Fibroblast of skin of left biceps (primary cell): ENCODE measurements at regions not wholly inside any gene's neighbourhood (a gene's known extent, or its start where the extent isn't known, plus 50 kb on each side); places are given as distances from the start of the nearest gene placed in this dataset.
"Not testable (repeated sequence)": the region's sequence is repeated elsewhere in the genome, so short reads cannot be mapped to it uniquely, and the experiment has no call there.

ENCODE experiments used
- DNase-seq, 2 experiments: peaks; one replicate each; pipeline ENCODE4 v3.0.0-alpha.2; 2013; ENCODE audit warnings: low read depth in 2 of 2

- DNase-seq, result no peak
Measured at GRCh38 chr5:6273749-6274148, 104.6 kb downstream of the MED10 start.

- DNase-seq, result no peak
Measured at GRCh38 chr5:6273090-6273735, 105.1 kb downstream of the MED10 start.

- DNase-seq, result no peak
Measured at GRCh38 chr5:6269925-6270324, 108.4 kb downstream of the MED10 start.

GRCh38 chr5:6266671-6267197 lies 111.6 kb downstream of the MED10 start:
- no peak for DNase-seq

GRCh38 chr5:6264394-6264793 lies 114.0 kb downstream of the MED10 start:
- no peak for DNase-seq

GRCh38 chr5:6262651-6263363 lies 115.5 kb downstream of the MED10 start:
- no peak for DNase-seq

- DNase-seq, result no peak
Measured at GRCh38 chr5:6261668-6262067, 116.7 kb downstream of the MED10 start.

GRCh38 chr5:6261256-6261655 lies 117.1 kb downstream of the MED10 start:
- DNase-seq, result no peak

GRCh38 chr5:6260846-6261245 lies 117.5 kb downstream of the MED10 start:
- DNase-seq, result no peak

- DNase-seq, result no peak
Measured at GRCh38 chr5:6256901-6257300, 121.4 kb downstream of the MED10 start.

GRCh38 chr5:6255956-6256355 lies 122.4 kb downstream of the MED10 start:
- no peak for DNase-seq

GRCh38 chr5:6253846-6254245 lies 124.5 kb downstream of the MED10 start:
- DNase-seq, result no peak

GRCh38 chr5:6253281-6253680 lies 125.1 kb downstream of the MED10 start:
- DNase-seq, result no peak

- no peak for DNase-seq
Measured at GRCh38 chr5:6252581-6252980, 125.8 kb downstream of the MED10 start.

- no peak for DNase-seq
Measured at GRCh38 chr5:6251565-6252102, 126.7 kb downstream of the MED10 start.

GRCh38 chr5:6250121-6250520 lies 128.2 kb downstream of the MED10 start:
- DNase-seq, result no peak

GRCh38 chr5:6248132-6248531 lies 130.2 kb downstream of the MED10 start:
- no peak for DNase-seq

- DNase-seq, result no peak
Measured at GRCh38 chr5:6246820-6247437, 131.4 kb downstream of the MED10 start.

GRCh38 chr5:6244339-6244714 lies 134.0 kb downstream of the MED10 start:
- no peak for DNase-seq

- DNase-seq, result no peak
Measured at GRCh38 chr5:6243706-6244338, 134.5 kb downstream of the MED10 start.

GRCh38 chr5:6241056-6241455 lies 137.3 kb downstream of the MED10 start:
- DNase-seq, result not testable (repeated sequence)

- DNase-seq, result no peak
Measured at GRCh38 chr5:6236858-6237481, 141.4 kb downstream of the MED10 start.
